ENCODE measurements at regions not wholly inside any gene's neighbourhood (a gene's known extent, or its start where the extent isn't known, plus 50 kb on each side); places are given as distances from the start of the nearest gene placed in this dataset.
"Not testable (repeated sequence)": the region's sequence is repeated elsewhere in the genome, so short reads cannot be mapped to it uniquely, and the experiment has no call there.

- no peak for DNase-seq (ENCODE audit: low spot score)
Observed at GRCh38 chr17:83159204-83160049, 80.0 kb downstream of the METRNL start.

DNA sequence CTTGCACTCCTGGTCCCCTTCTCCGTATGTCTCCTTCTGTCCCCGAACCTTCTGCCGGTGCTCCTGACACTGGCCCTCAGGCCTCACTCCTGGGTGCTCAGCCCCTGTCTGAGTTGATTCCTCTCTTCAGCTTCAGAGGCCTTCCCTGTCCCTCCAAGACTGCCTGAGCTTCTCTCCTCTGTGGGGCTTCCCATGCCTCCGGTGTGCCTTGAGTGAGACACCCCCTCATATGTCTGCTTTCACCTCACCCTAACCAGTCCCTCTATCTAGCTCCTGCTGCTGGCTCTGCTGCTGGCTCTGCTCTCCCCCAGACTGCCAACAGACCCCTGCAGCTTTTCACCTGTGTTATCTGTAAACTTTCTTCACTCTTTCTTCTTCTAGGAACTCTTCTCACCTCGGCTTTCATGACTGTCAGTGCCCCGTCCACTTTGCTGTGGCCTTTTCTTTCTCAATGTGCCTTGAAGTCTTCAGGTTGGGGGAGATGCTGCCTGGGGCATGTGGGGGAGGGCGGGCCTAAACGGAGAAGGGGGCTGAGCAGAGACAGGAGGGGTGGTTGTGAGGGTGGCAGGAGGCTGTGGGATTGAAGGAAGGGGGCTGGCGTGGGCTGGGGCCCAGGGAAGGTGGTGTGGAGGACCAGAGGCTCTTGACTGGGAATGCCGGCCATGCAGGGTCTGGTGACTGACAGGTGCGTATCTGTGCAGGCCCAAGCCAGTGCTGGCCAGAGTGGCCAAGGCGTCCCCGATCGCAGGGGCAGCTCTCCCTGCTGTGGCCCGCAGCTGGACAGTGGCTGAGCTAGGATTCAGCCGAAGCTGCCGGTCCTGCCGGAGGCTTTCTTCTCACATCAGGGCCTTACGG, 81.3 kb downstream of the METRNL start:
- DNase-seq (ENCODE audit: low spot score), result no peak

DNA sequence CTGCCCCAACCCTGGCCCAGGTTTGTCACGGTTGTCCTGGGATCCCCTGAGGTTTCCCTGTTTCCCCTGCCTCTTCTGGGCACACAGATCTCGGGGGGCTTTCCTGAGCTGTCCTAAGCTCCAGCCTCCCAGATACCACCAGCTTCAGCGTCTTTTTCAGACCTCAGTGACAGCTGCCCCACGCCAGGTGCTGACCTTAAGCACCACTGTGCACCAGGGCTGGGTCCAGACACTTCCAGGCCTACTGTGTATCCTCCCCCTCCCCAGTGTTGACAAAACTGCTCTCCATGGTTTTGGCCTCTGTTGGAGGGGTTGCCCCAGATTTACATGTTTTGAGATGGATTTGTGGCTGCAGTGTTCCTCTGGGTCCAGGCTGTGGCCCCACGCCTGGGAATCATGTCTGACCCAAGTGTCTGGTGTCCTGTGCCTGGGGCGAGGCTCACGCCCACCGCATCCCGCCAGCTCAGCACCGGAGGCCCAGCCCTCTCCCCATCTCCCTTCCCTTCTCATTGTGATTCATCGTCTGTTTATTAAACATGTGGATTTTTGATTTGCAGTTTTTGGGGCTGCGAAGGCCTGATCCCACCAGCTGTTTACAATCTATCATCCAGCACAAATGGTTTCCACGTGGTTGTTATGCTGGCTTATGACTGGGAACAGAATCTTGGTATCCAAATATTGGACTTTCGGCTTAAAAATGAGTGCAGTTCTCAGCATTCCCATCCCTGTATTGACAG, 82.1 kb downstream of the METRNL start:
- DNase-seq (ENCODE audit: low spot score), result peak; percentile 63

DNA sequence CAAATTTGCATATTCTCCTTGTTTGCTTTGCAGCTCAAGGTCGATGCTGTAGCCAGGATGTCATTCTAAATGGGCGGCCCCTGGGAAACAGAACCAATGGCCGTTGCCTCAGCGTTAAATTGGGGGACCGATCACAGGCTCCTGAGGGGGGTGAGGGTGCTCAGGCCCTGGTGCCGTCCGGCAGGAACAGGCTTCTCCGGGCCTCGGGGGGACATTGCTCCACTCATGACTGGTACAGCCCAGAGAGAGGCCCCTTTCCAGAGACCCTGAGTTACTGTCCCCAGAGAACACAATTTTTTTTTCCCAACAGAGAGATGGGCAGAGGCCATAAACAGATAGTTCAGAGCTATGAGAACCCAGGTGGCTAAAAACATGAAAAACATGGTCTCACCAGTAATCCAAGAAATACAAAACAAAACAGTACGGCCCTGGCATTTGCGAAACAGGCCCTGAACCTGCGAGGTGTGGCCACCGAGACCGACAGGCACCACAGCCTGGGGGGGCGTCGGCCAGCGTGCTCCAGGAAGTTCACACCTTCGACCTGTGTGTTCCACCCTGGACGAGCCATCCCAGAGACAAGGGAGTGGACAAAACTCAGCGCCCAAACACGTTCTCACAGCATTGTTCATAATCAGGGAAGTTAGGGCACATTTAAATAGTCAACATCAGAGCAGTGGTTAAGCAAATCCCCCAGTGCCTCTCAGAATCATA, 82.8 kb downstream of the METRNL start:
- DNase-seq (ENCODE audit: low spot score), result no peak

- DNase-seq (ENCODE audit: low spot score), result no peak
Observed at GRCh38 chr17:83164490-83164889, 85.1 kb downstream of the METRNL start.

DNA sequence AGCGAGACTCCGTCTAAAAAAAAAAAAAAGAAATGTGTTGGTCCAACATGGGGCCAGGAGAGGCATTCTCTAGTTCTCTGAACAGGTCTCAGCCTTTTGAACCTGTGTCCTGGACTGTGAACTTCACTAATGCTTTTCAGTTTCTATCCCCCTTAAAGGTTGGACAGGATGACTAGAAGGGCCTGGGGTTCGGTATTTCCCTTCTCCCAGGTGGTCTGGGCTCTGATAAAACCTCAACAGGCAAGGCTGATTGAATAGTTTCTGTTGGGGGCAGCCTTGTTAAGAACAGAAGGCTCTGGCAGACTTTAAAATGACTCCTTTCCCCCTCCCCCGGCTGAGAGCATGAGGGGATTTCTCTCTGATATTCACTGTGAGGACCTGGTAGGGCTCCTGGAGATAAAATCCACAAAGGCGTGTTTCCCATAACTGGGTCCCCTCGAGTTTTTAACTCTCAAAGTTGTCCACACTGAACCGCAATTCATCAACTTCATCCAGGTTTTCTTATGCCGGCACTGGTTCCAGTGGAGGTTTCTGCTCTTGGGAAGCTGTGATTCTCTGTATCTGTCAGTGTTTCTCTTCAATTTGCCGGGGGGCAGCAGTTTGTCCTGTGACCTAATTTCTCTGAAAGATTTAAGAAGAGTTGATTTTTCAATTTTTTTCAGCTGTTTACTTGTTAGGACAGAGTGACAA, 91.3 kb downstream of the METRNL start:
- no peak for DNase-seq (ENCODE audit: low spot score)

DNA sequence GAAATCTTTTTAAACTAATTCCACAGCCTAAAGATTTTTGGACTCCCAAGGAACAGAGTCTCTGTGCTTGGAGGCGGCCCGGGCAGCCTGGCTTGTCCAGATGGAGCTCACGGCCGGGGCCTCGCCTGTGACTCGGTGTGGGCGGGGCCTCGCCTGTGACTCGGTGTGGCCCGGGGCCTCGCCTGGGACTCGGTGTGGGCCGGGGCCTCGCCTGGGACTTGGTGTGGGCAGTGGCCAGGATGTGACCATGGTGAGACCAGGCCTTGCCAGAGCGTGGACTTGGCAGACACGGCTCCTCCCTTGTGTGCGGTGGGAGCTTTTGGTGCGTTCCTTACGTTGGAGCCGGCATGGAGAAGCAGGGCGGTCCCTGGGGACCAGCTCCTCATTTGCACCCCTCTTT, 92.3 kb downstream of the METRNL start:
- no peak for DNase-seq (ENCODE audit: low spot score)

- DNase-seq (ENCODE audit: low spot score), result not testable (repeated sequence)
Observed at GRCh38 chr17:83172099-83172498, 92.7 kb downstream of the METRNL start.

DNA sequence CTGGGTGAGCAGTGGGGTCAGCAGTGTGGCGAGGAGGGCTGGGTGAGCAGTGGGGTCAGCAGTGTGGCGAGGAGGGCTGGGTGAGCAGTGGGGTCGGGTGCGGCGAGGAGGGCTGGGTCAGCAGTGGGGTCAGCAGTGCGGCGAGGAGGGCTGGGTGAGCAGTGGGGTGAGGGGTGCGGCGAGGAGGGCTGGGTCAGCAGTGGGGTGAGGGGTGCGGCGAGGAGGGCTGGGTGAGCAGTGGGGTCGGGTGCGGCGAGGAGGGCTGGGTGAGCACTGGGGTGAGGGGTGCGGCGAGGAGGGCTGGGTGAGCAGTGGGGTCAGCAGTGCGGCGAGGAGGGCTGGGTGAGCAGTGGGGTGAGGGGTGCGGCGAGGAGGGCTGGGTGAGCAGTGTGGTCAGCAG, 93.2 kb downstream of the METRNL start:
- DNase-seq (ENCODE audit: low spot score), result not testable (repeated sequence)

DNA sequence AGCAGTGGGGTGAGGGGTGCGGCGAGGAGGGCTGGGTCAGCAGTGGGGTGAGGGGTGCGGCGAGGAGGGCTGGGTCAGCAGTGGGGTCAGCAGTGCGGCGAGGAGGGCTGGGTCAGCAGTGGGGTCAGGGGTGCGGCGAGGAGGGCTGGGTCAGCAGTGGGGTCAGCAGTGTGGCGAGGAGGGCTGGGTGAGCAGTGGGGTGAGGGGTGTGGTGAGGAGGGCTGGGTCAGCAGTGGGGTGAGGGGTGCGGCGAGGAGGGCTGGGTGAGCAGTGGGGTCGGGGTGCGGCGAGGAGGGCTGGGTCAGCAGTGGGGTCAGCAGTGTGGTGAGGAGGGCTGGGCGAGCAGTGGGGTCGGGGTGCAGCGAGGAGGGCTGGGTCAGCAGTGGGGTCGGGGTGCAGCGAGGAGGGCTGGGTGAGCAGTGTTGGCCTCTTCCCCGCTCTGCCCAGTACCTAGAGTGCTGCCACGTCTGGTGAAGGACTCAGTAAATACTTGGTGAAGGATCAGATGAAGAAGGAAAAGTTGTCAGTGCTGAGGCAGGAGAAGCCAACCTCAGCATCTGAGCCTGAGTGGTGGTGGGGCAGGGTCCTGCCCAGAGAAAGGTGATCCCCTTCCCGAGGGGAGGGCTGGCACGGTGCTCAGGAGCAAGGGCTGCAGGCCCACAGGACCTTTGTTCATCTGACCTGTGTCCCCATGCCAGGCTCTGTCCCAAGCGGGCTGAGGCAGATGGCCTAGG, 93.9 kb downstream of the METRNL start:
- not testable (repeated sequence) for DNase-seq (ENCODE audit: low spot score)

DNA sequence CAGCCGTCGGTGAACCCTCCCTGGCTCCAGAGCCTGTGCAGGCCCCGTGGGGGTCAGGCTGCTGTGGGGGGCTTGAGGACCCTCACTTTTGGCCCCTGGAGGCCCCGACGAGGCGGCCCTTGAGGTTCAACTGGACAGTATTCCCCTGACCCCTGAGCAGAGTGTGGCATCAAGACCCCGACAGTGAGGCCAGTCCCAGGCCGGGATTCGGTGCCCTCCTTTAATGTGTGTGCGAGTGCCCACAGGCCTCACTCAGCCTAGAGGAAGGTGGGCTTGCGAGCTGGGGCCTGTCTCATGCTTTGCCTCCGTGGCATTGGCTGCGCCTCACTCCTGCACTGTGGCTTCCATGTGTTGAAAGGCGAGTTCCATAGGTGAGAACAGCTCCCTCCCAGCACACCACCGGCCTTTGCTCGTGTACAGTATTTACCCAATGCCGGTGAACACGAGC, 94.5 kb downstream of the METRNL start:
- DNase-seq (ENCODE audit: low spot score), result no peak

GRCh38 chr17:83174362-83175118, 95.1 kb downstream of the METRNL start:
- no peak for DNase-seq (ENCODE audit: low spot score)

DNA sequence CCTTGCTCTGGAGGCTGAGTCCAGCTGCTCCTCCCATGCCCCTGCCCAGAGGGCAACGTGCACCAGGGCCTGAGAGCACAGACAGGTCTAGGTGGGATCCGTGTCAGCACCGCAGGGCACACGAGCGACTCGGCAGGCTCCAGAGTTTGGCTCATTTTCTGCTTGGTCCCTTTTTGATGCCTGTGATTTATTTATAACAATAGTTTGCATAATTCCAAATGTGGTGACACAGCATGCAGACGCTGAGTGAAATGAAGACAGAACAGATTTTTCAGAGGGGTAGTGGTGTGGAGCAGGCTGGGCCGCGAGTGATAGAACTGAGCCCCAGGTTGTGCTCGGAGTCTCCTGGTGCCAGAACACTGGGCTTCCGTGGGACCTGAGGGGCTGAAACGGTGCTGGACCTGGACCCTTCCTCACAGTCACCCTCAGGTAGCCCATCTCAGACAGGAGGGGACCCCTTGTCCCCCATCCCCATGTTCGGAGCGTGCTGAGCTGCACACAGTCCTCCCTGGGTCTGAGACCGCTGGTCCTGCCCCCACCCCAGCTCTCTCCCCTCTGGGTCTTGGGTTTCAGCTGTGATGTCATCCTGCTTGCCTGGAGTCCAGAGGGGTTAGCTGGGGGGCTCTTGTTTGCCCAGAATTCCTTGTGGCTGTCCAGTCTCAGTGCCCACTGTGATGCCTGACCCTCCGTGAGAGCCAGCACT, 95.9 kb downstream of the METRNL start:
- DNase-seq (ENCODE audit: low spot score), result no peak

DNA sequence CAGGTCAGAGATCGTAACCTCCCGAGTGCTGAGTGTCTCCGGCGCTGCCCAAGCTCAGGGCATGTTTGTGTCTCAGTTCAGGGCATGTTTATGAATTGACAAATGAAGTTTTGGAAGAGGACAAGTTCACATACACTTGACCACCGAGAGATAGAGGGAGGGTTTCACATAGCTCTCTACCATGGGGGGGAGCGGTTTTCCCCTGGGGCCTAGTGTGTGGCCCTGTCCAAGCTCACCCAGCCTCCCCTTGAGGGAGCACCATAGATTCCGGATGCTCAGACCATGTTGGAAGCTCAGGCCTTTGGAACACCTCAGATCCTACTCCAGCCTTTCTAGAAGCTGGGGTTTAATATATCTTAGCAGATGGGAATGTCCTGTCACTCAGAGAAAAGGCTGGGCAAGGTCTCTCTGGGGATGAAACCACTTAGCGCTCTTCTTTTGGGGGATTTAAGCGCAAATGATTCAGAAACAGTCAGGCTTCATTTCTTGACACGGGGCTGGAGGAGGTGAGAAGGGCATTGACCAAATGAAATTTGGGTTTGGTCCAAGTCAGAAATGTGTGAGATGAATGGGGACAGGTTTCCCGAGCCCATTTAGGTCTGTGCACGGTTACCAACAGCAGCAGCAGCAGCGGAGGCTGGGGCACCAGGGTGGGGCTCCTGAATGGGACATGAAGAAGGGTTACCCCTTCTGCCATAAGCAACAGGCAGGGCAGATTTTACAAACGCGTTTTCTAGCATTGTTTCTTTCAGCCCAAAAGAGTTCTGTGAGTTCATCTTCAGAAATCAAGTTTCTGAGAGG, 96.6 kb downstream of the METRNL start:
- no peak for DNase-seq (ENCODE audit: low spot score)

DNA sequence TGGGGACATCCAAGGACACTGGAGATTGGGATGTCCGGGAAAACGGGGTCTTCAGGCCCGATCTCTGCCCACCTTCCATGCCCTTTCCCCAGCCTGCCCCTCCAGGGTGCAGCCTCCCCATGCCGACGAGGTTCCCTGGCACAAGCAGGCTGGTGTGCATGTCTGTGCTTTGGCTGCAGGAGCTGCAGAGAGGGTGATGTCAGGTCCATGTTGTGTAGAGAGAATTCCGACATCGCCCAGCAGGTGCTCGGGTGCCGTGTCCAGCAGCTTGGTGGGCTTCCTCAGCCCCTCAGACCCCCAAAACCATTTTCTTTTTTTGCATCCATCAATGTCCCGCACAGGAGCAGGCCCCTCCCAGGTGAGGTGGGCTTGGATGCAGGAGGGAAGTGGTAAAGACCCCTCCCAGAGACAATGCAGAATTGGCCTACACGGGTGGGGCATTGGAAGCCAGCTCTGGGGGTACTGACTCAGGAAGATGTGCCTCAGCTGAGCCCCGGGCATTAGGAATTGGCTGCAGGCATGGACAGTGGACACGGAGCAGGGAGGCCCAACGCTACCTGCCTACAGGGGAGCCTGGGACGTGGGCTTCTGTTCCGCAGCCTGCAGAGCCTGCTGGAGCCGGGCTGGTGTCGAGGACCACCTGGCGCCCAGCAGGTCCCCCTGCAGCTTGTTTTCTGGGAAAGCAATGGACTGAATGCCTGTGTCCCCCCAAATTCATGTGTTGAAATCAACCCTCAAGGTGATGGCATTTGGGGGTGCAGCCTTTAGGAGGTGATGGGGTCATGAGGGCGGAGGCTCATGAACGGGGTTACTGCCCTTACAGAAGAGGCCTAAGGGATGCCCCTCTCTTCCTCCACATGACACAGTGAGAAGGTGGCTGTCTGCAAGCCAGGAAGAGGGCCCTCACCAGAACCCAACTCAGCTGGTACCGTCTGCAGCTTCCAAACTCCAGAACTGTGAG, 97.5 kb downstream of the METRNL start:
- DNase-seq (ENCODE audit: low spot score), result no peak

GRCh38 chr17:83177611-83178532, 98.5 kb downstream of the METRNL start:
- DNase-seq (ENCODE audit: low spot score), result no peak

Data from H4 (cell line).